PC-9 (cell line): ENCODE measurements at regions not wholly inside any gene's neighbourhood (a gene's known extent, or its start where the extent isn't known, plus 50 kb on each side); places are given as distances from the start of the nearest gene placed in this dataset.
A peak's percentile ranks its signal among the peaks of the same experiment; 100 is the strongest.

Experiments
- BruUV-seq: library from RNA; stranded (reverse); fragments of 400-500 nt; replicated peaks from 2 replicates; lab custom pipeline; 2021; lab: Mats Ljungman, UMichigan
- CTCF ChIA-PET: fragments of 300-600 bp; sonication (Branson Sonifier 250); formaldehyde crosslinking; loops from one replicate; lab custom pipeline; 2022; ENCODE audit warnings: antibody characterized with exemption; lab: Charles Lee
- POLR2A ChIA-PET: fragments of 300-600 bp; sonication (Branson Sonifier 250); formaldehyde crosslinking; loops from one replicate; lab custom pipeline; 2022; ENCODE audit warnings: antibody characterized with exemption; ENCODE audit not compliant: unreplicated experiment; lab: Charles Lee
- DNase-seq, 2 experiments: peaks; one replicate each; pipeline versions ENCODE4 v3.0.0 to v3.0.0-alpha.2; 2015 to 2022; ENCODE audit warnings: mixed read lengths in 1 of 2
- H2AFZ ChIP-seq: fragments of 200-600 bp; sonication (generic); 2 replicates; pipeline ENCODE4 v1.8.1; 2017; ENCODE audit warnings: antibody characterized with exemption
- H3F3A ChIP-seq: fragments of 200-600 bp; sonication (generic); 2 replicates; pipeline ENCODE4 v1.8.1; 2017; ENCODE audit warnings: antibody characterized with exemption, mild to moderate bottlenecking, low read depth; ENCODE audit not compliant: insufficient read depth
- H3K27ac ChIP-seq: fragments of 200-600 bp; sonication (generic); 2 replicates; pipeline ENCODE4 v1.6.1; 2016; ENCODE audit warnings: mixed run types
- H3K27me3 ChIP-seq: fragments of 200-600 bp; sonication (generic); 2 replicates; pipeline ENCODE4 v1.6.1; 2016; ENCODE audit warnings: low read depth, mixed run types; ENCODE audit not compliant: insufficient read depth
- H3K36me3 ChIP-seq: fragments of 200-600 bp; sonication (generic); 2 replicates; pipeline ENCODE4 v1.6.1; 2016; ENCODE audit warnings: low read depth, mixed run types
- H3K4me1 ChIP-seq: fragments of 200-600 bp; sonication (generic); replicated peaks from 2 replicates; pipeline ENCODE4 v1.6.1; 2016; ENCODE audit warnings: mixed run types; ENCODE audit not compliant: insufficient read depth
- H3K4me2 ChIP-seq: fragments of 200-600 bp; sonication (generic); 2 replicates; pipeline ENCODE4 v1.6.1; 2017; ENCODE audit warnings: mixed run types
- H3K4me3 ChIP-seq: fragments of 200-600 bp; sonication (generic); 2 replicates; pipeline ENCODE4 v1.6.1; 2016; ENCODE audit warnings: mixed run types
- H3K79me2 ChIP-seq: fragments of 200-600 bp; sonication (generic); 2 replicates; pipeline ENCODE4 v1.6.1; 2017; ENCODE audit warnings: low read depth, mixed run types
- H3K9me2 ChIP-seq: fragments of 200-600 bp; sonication (generic); 2 replicates; pipeline ENCODE4 v1.8.1; 2017; ENCODE audit warnings: mild to moderate bottlenecking; ENCODE audit not compliant: insufficient read depth
- H3K9me3 ChIP-seq: fragments of 200-600 bp; sonication (generic); 2 replicates; pipeline ENCODE4 v1.8.1; 2016; ENCODE audit warnings: low read depth; ENCODE audit not compliant: insufficient read depth
- H4K20me1 ChIP-seq: fragments of 200-600 bp; sonication (generic); 2 replicates; pipeline ENCODE4 v1.8.1; 2017; ENCODE audit not compliant: insufficient read depth
- CTCF ChIP-seq: fragments of 200-600 bp; sonication (generic); conservative IDR thresholded peaks from 2 replicates; pipeline ENCODE4 v1.6.1; 2017; ENCODE audit warnings: mixed run types, antibody characterized with exemption, mild to moderate bottlenecking, moderate library complexity
- EZH2 ChIP-seq: fragments of 200-600 bp; sonication (generic); IDR thresholded peaks from 2 replicates; pipeline ENCODE4 v1.8.0; 2017; ENCODE audit warnings: antibody characterized with exemption, low read depth
- intact Hi-C: fragments of 100-400 bp; cut with micrococcal nuclease; formaldehyde crosslinking; loops from one replicate; pipeline ENCODE4 v1.10.0; 2022; ENCODE audit not compliant: unreplicated experiment

- H4K20me1 ChIP-seq: no peaks in the 10 kb centered on the region
- H2AFZ ChIP-seq: no peak overlapping the region
- peaks cover 9% of the 10 kb centered on the region; the same call in 1 of the 2 replicates for H3K4me1 ChIP-seq
- CTCF ChIA-PET: no interaction called here
- no peak for TF ChIP-seq CTCF
- no peak for TF ChIP-seq EZH2
- H3K4me3 ChIP-seq: no peak overlapping the region
- H3K27ac ChIP-seq: no peak overlapping the region
- peaks cover 19% of the 10 kb centered on the region; the same call in 1 of the 2 replicates for H3K9me3 ChIP-seq
- peak in 1 of 2 experiments; percentile 31 for DNase-seq
- BruUV-seq: no TSS peak
- POLR2A ChIA-PET: no interaction called here
- no peaks in the 10 kb centered on the region for H3F3A ChIP-seq
- no peaks in the 10 kb centered on the region for H3K79me2 ChIP-seq
- 0 out of 2 replicates have a peak, but pooled peaks cover 3% of the 10 kb centered on the region for H3K9me2 ChIP-seq
- H3K4me2 ChIP-seq: no peak overlapping the region
- H3K27me3 ChIP-seq: no peaks in the 10 kb centered on the region
- no peaks in the 10 kb centered on the region for H3K36me3 ChIP-seq
- intact Hi-C loops: no loop called here
These were observed 100.1 kb downstream of the HOXA1 start for GRCh38 chr7:26995666-26996065.

- H3K4me1 ChIP-seq: peaks cover 9% of the 10 kb centered on the region; the same call in 1 of the 2 replicates
- CTCF ChIA-PET: no interaction called here
- POLR2A ChIA-PET: interaction anchor here (0.6 kb wide), 1 partner anchor 106 kb away, joined by 3 read pairs; no protein-coding TSS in a partner anchor
These were observed 101.7 kb downstream of the HOXA1 start for GRCh38 chr7:26993816-26994810.

More at GRCh38 chr7:26993816-26994810, 101.7 kb downstream of the HOXA1 start:
- Histone ChIP-seq H3K27ac (no peak overlapping the region), H3K79me2 (no peaks in the 10 kb centered on the region), H3F3A (no peaks in the 10 kb centered on the region), H3K9me2 (0 out of 2 replicates have a peak, but pooled peaks cover 3% of the 10 kb centered on the region), H2AFZ (peak overlapping the region; percentile 31), H3K36me3 (no peaks in the 10 kb centered on the region), H3K9me3 (peaks cover 19% of the 10 kb centered on the region; the same call in 1 of the 2 replicates), H4K20me1 (no peaks in the 10 kb centered on the region), H3K4me2 (no peak overlapping the region), H3K4me3 (no peak overlapping the region), H3K27me3 (no peaks in the 10 kb centered on the region)
- TF ChIP-seq EZH2 (no peak), CTCF (no peak)
- peak in 1 of 2 experiments; percentile 32 for DNase-seq
- intact Hi-C loops: no loop called here
- BruUV-seq: no TSS peak
